ENCODE measurements at regions not wholly inside any gene's neighbourhood (a gene's known extent, or its start where the extent isn't known, plus 50 kb on each side); places are given as distances from the start of the nearest gene placed in this dataset.

GRCh38 chr7:26918241-26918640 lies 53.9 kb upstream of the SKAP2 start:
- Mint-ChIP-seq H3K27ac (no peak overlapping the region), H3K4me1 (no peaks in the 10 kb centered on the region), H3K4me3 (no peak overlapping the region), H3K9me3 (ENCODE audit: insufficient read depth) (no peaks in the 10 kb centered on the region), H3K27me3 (peaks cover 16% of the 10 kb centered on the region)
- Histone ChIP-seq H3K4me1 (ENCODE audit: control insufficient read depth in 2 of 2, insufficient read depth in 2 of 2, low read length in 2 of 2) (no peaks in the 10 kb centered on the region), H2AFZ (ENCODE audit: insufficient read depth, low read depth, low read length, poor library complexity, severe bottlenecking) (no peak overlapping the region), H3K4me3 (ENCODE audit: control extremely low read depth in 1 of 5, extremely low read depth in 1 of 5, insufficient read depth in 1 of 5, low read depth in 2 of 5, low read length in 4 of 5) (no peak overlapping the region), H3K27me3 (replicated peaks in 1 of 4; ENCODE audit: control extremely low read depth in 1 of 4, control insufficient read depth in 3 of 4, insufficient read depth in 4 of 4, low read length in 3 of 4) (peaks cover 0 to 2% (median 0%) of the 10 kb centered on the region in 4 experiments), H3K79me2 (ENCODE audit: control insufficient read depth, insufficient read depth, low read length) (no peaks in the 10 kb centered on the region), H3K4me2 (replicated peaks; ENCODE audit: low read depth, low read length, poor library complexity, severe bottlenecking) (no peak overlapping the region), H3K36me3 (replicated peaks in 1 of 2; ENCODE audit: control extremely low read depth in 1 of 2, control insufficient read depth in 1 of 2, extremely low read depth in 1 of 2, insufficient read depth in 2 of 2, low read length in 1 of 2) (no peaks in the 10 kb centered on the region), H3K9ac (ENCODE audit: low read length) (no peak overlapping the region), H3K9me3 (ENCODE audit: control extremely low read depth in 1 of 3, control insufficient read depth in 2 of 3, insufficient read depth in 1 of 3, low read length in 2 of 3) (no peaks in the 10 kb centered on the region), H3K27ac (ENCODE audit: low read length in 2 of 2) (no peak overlapping the region), H4K20me1 (ENCODE audit: control insufficient read depth, insufficient read depth, low read length, poor library complexity, severe bottlenecking) (no peaks in the 10 kb centered on the region)
- POLR2A ChIA-PET = no interaction called here
- CTCF ChIA-PET = no interaction called here
- ATAC-seq (ENCODE audit: low read depth) (no peak), DNase-seq (no peak)
- TF ChIP-seq CTCF (IDR thresholded peaks at IDR 0.05) (no peak), EZH2 (IDR thresholded peaks at IDR 0.05; ENCODE audit: borderline replicate concordance, insufficient read depth, low read depth, low read length, poor library complexity, severe bottlenecking) (no peak)
- intact Hi-C loops (cut with micrococcal nuclease) = no loop called here

- Histone ChIP-seq H3K9ac (ENCODE audit: low read length) (no peak overlapping the region), H2AFZ (ENCODE audit: insufficient read depth, low read depth, low read length, poor library complexity, severe bottlenecking) (no peak overlapping the region), H3K36me3 (replicated peaks in 1 of 2; ENCODE audit: control extremely low read depth in 1 of 2, control insufficient read depth in 1 of 2, extremely low read depth in 1 of 2, insufficient read depth in 2 of 2, low read length in 1 of 2) (no peaks in the 10 kb centered on the region), H3K27ac (ENCODE audit: low read length in 2 of 2) (no peak overlapping the region), H4K20me1 (ENCODE audit: control insufficient read depth, insufficient read depth, low read length, poor library complexity, severe bottlenecking) (no peaks in the 10 kb centered on the region), H3K4me1 (ENCODE audit: control insufficient read depth in 2 of 2, insufficient read depth in 2 of 2, low read length in 2 of 2) (no peaks in the 10 kb centered on the region), H3K9me3 (ENCODE audit: control extremely low read depth in 1 of 3, control insufficient read depth in 2 of 3, insufficient read depth in 1 of 3, low read length in 2 of 3) (no peaks in the 10 kb centered on the region), H3K79me2 (ENCODE audit: control insufficient read depth, insufficient read depth, low read length) (no peaks in the 10 kb centered on the region), H3K4me2 (replicated peaks; ENCODE audit: low read depth, low read length, poor library complexity, severe bottlenecking) (no peak overlapping the region), H3K4me3 (ENCODE audit: control extremely low read depth in 1 of 5, extremely low read depth in 1 of 5, insufficient read depth in 1 of 5, low read depth in 2 of 5, low read length in 4 of 5) (no peak overlapping the region), H3K27me3 (replicated peaks in 1 of 4; ENCODE audit: control extremely low read depth in 1 of 4, control insufficient read depth in 3 of 4, insufficient read depth in 4 of 4, low read length in 3 of 4) (peaks cover 0 to 2% (median 0%) of the 10 kb centered on the region in 4 experiments)
- Mint-ChIP-seq H3K4me1 (no peaks in the 10 kb centered on the region), H3K27ac (no peak overlapping the region), H3K27me3 (peaks cover 18% of the 10 kb centered on the region), H3K9me3 (ENCODE audit: insufficient read depth) (no peaks in the 10 kb centered on the region), H3K4me3 (no peak overlapping the region)
- no peak for DNase-seq
- TF ChIP-seq CTCF (IDR thresholded peaks at IDR 0.05) = no peak
- no peak for TF ChIP-seq EZH2 (IDR thresholded peaks at IDR 0.05; ENCODE audit: borderline replicate concordance, insufficient read depth, low read depth, low read length, poor library complexity, severe bottlenecking)
- ChIA-PET CTCF (no interaction called here), POLR2A (no interaction called here)
- WGBS (ENCODE audit: insufficient coverage) = no CpG with 5 or more reads among the region's 3 CpGs
- no peak for ATAC-seq (ENCODE audit: low read depth)
- intact Hi-C loops (cut with micrococcal nuclease) = no loop called here
Measured at GRCh38 chr7:26916779-26917320, 52.5 kb upstream of the SKAP2 start.
